ENCODE measurements at regions not wholly inside any gene's neighbourhood (a gene's known extent, or its start where the extent isn't known, plus 50 kb on each side); places are given as distances from the start of the nearest gene placed in this dataset.
A peak's percentile ranks its signal among the peaks of the same experiment; 100 is the strongest.
"Not testable (repeated sequence)": the region's sequence is repeated elsewhere in the genome, so short reads cannot be mapped to it uniquely, and the experiment has no call there.

DNA sequence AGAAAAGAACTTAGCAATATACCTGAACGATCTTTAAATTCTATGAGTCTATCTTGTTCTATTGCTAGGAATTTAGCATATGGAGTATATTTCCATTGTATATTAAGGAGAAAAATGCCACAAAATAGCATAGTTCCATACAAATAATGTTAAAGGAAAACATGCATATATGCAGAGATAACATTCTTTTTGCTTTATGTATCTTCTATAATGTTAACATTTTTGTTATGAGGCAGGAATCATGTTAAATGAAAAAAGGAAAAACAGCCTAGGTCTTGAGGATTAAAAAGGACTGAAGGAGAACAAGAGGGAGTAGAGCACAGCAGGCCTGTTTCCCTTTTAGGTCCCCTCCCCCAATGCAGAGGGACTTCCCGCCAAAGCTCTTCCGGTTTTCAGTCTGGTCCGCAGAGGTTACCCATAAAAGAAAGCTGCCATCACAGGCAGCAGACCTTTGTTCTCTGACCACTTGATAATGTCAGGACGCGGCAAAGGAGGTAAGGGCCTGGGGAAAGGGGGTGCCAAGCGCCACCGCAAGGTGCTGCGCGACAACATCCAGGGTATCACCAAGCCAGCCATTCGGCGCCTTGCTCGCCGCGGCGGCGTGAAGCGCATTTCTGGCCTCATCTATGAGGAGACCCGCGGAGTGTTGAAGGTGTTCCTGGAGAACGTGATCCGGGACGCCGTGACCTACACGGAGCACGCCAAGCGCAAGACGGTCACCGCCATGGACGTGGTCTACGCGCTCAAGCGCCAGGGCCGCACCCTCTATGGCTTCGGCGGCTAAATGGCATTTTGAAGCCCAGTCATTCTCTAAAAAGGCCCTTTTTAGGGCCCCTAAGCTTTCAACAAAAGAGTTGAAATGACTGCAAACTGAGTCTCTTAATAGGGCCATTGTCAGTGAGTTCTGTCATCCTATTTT, 108.4 kb upstream of the PRSS16 start:
- peak; percentile 85 for DNase-seq

DNA sequence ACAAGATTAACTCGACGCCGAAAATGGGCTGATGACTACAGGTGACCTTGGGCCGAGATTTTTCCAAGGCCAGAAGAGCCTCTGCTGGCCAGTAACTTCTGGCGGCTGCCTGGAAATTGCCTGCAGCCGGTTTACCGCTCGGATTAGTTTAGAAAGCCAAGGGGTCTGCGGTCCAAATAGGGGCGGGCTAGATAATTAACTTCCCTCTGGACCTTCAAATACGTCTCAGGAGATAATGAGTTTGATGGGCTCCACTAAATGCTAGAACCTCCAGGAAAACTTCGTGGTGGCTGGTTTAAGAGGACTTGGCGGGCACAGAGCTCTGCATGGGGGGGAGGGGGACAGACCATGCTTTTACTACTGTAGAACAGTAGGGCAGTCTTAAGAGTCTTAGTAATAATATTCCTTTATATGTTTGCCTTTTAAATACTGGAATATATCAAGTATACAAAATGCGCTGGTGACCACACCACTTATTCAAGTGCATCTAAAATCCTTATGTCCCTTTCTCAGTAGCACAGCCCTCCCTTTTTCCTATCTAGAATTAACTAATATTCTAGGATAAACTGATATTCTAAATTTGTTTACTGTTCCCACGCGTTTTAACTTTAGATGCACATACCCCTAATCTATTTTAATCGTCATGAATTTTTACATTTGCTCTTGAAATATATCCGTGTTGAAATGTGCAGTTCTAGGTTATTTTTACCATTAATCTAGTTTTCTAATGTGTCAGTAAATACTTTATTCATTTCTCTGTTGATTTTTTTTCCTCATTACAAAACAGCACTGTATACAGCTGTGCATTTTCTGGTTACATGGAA, 107.5 kb upstream of the PRSS16 start:
- peak; percentile 60 for DNase-seq

DNA sequence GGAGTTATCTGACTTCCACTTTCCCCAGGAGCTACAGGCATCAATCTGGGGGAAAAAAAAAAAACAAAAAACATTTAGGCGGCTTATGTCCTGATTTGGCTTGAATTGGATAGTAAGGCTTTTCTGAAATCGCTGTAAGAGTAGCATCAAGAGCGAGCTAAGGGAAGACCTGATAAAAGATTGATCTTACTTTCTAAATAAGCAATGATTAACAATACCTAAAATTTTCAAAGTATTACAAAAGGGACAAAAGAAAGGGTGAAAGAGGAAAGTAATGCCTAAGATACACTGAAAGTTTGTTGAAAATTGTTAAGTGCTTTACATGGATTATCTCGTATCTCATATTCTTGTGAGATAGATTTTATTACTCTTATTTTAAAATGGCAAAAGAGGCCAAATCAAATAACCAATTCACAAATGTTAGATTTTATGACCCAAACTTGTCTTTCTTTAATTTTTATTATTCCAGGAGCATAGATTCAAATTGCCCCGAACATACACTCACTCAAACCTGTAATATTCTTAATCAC, 106.4 kb upstream of the PRSS16 start:
- DNase-seq = no peak

DNA sequence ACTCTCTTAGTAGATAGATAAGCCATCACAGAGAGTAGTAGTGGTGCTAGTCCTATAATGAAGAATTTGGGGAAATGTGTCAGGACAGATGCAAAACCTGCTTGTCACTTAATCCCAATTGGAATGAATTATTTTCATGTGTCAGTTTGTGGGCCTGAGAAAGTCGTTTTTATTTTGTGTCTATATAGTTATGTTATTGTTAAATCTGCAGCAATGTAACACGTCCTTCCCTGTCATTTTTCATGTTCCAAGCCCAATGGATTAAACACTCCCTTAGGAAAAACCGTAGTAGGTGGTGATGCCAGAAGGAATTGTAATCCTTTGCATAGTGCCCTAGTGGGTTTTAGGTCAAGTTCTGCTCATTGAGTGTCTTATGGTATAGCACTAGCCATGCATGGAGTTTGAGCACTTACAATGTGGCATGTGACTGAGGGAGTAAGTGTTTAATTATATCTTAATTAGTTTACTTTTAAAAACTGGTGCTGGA, 105.9 kb upstream of the PRSS16 start:
- no peak for DNase-seq

DNA sequence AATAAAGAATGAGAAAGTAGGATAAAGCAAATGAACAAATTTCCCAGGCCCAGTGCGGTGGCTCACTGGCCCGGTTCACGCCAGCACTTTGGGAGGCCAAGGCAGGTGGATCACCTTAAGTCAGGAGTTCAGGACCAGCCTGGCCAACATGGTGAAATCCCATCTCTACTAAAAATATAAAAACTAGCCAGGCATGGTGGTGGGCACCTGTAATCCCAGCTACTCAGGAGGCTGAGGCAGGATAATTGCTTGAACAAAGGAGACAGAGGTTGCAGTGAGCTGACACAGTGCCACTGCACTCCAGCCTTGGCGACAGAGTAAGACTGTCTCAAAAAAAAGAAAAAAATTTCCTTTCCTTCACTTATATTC, 104.5 kb upstream of the PRSS16 start:
- not testable (repeated sequence) for DNase-seq

DNA sequence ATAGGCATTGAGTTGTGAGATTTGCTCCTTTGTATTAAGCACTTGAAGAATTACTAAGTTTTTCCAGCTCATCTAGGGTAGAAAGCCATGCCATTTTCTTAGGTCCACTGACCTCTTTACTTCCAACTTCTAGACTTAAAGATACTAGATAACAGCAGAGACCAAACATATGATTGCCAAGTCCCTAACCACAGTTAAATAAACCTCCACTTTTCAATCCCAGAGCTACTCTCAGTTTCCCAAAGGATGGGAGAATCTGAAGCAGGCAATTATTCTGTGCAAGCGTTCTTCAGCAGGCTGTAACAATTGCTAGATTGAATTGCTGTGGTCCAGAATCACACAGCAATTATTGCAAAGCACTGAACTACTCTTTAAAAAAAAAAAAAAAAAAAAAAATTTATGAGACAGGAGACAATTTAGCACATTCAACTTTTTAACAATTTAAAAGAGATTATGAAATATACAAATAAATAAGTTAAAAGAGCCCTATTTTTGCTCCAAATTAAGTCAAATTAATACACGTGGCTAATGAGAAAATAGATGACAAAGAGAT, 104.0 kb upstream of the PRSS16 start:
- DNase-seq = no peak

DNA sequence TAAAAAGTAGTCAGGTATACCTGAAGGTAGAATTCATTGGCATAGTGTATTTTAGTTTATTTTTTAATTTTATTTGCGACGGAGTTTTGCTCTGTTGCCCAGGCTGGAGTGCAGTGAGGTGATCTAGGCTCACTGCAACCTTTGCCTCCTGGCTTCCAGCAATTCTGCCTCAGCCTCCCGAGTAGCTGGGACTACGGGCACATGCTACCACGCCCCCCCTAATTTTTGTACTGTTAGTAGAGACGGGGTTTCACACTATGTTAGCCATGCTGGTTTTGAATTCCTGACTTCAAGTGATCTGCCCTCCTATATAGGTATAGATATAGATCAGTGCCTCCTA, 102.8 kb upstream of the PRSS16 start:
- peak; percentile 31 for DNase-seq

DNA sequence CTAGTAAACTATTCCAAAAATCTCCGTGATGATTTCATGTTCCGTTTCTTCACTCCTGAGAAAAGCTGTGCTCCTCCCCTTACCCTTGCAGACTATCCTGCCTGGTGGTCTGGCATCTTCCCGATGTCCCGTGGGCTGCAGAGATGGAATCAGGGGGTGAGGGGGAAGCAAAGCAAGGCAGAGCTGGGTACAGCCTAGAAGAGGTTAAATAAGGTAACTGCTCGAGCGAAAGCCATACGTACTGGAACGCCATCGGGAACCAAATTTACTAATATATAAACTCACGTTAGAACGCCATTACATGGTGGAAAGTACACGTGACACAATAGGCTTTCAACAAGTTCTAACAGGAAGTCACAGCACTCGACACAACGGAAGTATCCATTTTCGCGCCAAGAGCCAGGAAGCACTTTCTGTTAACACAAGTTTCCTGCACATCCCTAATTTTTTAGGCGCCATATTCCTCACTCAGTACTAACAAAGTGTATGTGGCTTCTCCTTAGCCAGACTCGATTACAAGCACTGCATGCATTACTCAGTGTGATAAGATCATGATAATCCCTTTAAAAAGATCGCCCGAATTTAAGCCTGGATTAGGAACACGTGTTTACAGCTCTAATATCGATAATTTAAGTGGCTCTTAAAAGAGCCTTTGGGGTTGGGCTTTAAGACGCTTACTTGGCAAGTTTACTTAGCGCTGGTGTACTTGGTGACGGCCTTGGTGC, 101.6 kb upstream of the PRSS16 start:
- DNase-seq = peak; percentile 77

DNA sequence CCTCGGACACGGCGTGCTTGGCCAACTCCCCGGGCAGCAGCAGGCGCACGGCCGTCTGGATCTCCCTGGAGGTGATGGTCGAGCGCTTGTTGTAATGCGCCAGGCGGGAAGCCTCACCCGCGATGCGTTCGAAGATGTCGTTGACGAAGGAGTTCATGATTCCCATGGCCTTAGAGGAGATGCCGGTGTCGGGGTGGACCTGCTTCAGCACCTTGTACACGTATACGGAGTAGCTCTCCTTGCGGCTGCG, 101.1 kb upstream of the PRSS16 start:
- DNase-seq = not testable (repeated sequence)

DNA sequence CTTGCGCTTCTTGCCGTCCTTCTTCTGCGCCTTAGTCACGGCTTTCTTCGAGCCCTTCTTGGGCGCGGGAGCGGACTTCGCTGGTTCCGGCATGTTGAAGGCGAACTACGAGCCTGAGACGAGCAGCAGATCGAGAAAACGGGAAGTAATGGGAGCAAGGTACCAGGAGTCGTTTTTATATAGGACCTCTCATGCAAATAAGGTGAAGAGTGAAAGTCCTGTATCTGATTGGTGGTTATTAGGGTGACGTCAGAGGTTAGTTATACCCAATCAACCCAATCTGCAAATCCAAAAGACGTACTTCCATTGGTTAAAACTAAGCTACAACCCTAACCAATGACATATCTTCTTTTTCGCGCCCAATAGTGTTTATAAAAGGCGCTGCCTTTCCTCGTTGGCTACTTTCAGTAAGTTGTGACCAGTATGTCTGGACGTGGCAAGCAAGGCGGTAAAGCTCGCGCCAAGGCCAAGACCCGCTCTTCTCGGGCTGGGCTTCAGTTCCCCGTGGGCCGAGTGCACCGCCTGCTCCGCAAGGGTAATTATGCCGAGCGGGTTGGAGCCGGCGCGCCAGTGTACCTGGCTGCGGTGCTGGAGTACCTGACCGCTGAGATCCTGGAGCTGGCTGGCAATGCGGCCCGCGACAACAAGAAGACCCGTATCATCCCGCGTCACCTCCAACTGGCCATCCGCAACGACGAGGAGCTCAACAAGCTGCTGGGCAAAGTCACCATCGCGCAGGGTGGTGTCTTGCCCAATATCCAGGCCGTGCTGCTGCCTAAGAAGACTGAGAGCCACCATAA, 100.6 kb upstream of the PRSS16 start:
- DNase-seq = peak; percentile 82

DNA sequence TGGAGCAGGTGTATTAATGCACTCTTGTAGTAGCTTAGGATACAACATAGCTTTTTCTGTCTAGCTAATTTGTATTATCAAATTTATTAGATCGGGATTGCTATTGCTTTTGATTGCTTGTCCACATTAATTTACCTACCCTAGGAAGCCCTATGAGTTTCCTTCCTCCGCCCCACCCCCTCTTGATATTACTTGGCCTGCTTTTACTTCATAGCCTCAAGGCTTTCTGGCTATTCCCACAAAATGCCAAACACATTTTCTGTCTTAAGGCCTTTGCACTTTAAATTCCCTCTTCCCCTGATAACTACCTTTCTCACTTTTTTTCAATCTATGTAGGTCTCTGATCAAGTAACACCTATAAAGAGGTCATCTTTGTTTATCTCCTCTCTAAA, 99.1 kb upstream of the PRSS16 start:
- DNase-seq = no peak

DNA sequence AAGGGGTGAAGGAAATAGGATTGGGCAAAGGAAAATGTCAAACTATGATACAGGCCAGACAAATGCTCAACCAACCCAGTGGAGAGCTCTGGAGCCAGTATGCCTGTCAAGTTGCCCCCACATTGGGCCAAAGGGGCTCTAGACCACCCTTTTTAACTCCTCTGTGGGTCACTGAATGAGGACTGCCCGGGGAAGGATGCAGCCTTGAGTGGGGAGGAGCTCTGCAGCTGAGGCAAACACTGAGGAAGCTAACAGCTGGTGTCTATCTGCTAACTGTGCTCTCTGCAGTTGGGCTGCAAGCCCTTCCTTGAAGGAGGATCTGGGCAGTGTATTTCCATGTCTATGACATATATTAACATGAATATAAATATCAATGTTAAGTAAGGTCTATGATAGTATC, 98.4 kb upstream of the PRSS16 start:
- no peak for DNase-seq

DNA sequence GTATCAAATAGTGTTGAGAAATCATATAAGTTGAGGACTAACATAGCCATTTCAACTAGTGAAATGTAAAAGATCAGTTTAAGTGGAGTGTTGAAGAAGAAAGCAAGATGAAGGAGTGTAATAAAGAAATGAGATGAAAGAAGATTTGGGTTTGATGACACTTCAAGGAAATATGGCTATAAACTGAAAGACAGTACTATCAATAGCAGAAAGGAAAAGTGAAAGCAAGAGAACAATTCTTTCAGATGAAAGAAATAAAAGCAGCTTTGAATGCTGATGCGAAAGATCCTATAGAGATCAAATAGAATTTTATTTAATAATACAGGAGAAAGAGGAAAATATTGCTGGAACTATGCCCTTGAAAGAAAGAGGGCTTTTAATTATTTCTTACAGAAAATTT, 92.8 kb upstream of the PRSS16 start:
- DNase-seq = no peak

DNA sequence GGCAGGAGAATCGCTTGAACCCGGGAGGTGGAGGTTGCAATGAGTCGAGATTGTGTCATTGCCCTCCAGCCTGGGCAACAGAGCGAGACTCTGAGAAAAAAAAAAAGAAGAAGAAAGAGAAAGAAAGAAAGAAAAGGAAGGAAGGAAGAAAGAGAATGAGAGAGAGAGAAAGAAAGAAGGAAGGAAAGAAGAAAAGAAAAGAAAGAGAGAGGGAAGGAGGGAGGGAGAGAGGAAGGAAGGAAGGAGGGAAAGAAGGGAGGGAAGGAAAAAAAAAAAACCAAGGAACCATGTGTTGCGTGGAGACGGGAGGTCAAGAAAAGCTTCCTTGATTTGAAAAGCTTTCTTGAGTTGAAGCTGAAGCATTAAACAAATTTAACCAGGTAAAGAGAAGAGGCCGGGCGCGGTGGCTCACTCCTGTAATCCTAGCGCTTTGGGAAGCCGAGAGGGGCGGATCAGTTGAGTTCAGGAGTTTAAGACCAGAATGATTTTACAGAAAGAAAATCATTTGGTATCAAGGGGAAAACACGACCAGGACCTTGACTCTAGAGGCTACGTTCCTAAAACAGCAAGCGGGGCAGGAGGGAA, 90.5 kb upstream of the PRSS16 start:
- no peak for DNase-seq

DNA sequence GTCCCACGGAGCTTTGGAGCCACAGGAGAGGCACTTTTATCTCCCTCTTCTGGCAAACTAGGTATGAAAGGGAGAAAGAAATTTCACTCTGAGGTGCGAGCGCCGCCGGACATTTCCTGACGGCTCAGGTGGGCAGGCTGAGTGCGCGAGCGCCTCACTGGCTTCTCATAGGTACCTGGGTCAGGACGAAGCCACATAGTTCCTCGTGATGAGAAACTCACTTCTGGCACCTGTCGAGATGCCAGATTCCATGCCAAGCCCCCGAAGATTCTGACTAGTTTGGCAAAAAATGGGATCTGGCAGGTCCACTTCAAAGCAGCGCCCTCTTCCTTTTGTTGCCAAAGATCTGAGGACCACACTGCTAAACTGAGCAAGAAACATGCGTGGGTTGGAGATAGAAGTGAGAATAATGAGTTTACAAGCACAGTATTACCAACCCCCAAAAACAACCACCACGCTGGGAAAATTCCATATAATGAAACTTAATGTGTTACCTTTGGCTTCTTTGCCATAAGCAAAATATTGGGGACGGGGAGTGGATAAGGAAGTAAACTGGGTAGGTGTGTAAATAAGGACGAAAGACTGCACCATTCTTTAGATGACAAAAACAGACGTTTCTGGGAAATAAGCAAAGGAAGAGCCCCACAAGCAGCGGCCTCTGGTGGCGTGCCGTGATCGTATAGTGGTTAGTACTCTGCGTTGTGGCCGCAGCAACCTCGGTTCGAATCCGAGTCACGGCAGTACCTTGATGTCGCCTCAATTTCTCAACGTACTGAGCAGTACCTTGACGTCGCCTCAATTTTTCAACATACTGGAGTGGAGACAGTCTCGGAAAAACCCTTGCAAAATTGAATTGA, 89.8 kb upstream of the PRSS16 start:
- DNase-seq = peak; percentile 86

DNA sequence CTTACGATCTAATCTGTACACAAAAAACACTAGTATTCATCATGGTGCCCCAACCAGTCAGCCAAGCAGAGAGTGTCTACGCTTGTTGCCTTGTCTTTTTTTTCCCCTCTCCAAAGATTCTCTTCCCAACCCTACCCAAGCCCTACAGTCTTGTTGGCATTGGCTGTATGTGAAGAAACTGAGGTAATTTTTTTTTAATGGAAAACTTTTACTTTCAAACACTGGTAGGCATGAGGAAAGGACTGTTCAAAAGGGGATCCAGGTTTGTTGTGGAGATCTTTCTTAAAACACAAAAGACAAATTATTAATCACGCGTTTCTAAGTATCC, 89.2 kb upstream of the PRSS16 start:
- no peak for DNase-seq

DNA sequence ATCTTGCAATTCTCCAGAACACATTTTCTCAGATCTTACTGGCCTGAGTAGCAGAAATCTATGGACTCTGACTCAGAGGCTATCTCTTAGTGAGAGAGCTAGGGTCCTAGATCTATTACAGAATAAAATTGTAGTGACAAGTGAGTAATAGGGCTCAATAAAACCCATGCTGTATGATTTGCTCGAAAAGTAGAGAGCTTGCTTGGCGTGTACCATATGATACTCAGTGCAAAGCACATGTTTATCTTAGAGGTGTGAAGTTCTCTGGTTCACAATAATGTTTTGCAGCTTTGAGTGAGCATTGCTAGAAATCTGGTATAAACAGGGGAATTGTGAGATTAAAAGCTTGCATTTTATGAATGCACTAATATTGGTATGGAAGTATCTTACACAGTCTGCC, 87.8 kb upstream of the PRSS16 start:
- no peak for DNase-seq

DNA sequence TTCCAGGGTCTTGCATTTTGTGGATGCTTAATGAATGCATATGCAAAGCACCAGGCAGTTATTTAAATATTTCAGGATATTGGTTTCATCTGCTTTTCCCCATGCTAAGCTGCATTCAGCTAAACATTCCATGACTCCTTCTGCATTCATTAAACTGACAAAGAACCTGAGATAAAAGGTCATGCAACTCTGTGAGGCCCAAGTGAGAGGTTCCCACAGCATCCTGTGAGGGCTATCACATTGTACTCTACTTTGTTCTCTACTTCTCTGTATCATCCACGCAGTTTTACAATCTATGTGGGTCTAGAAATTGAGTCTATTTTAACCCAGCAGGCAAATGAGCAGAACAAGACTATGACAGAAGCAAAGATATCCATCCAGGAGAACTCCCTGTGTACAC, 86.4 kb upstream of the PRSS16 start:
- DNase-seq = no peak

DNA sequence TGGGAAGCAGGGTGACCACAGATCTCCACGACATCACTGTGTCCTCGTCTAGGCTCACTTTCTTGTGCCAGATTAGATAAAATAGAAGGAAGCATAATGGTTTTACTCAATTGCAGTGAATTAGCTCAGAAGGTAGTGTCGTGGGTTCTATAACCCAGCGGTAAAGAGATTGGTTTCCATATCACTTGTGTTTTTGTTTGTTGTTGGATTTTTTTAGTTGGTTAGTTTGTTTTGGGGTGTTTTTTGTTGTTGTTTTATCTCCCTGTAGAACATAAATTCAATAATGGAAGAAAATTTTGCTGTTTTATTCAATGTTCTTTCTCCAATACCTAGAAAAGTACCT, 85.9 kb upstream of the PRSS16 start:
- no peak for DNase-seq

DNA sequence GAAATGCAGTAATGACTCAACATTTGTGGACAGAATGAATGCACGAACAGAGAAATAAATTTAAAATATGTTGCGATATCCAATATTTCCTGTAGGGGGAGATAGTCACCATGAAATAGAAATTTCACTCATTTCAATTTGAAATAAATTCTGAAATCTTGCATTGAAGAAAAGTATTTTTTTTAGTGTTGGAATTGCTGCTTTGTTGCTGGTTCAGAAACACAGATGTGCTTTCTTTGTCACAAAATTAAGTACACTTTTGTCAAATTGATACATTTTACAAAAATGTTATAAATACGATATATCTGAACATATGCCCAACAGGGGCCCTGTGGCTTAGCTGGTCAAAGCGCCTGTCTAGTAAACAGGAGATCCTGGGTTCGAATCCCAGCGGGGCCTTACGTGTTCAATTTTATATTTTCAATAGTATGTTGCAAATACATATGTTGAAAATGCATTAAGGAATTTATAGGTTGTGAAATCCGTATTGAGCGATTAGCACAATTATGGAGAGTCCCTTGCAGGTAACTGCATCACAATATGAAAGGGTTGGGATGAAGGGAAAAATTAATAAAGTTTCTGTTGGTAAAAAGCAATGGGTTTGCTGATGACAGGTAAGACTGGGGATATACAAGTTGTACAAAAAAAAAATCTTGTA, 85.4 kb upstream of the PRSS16 start:
- DNase-seq = peak; percentile 61

DNA sequence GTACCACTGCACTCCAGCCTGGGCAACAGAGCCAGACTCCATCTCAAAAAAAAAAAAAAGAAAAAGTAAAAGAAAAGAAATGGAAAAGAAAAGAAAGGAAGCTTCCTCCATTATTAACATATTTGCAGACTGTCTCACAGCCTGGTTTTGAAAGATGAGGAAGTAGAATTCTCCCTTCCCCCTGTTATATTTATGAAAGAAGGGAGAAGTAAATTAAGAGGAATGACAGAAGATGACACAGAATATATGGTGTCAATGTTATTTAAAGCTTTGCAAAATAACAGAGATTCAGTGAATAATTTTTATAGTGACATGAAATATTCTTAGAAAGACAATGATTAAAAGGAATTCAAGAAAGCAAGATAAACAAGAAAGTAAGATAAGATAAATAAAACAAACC, 83.7 kb upstream of the PRSS16 start:
- DNase-seq = no peak
